Stromal cell of bone marrow (primary cell): ENCODE measurements at regions not wholly inside any gene's neighbourhood (a gene's known extent, or its start where the extent isn't known, plus 50 kb on each side); places are given as distances from the start of the nearest gene placed in this dataset.

Experiments used
- DNase-seq: peaks from one replicate; pipeline ENCODE4 v3.0.0-alpha.2; 2012; ENCODE audit warnings: low read depth

GRCh38 chr3:111244760-111245159 lies 173.1 kb downstream of the NECTIN3 start:
- DNase-seq, result peak; percentile 21

- peak; percentile 79 for DNase-seq
Measured at GRCh38 chr3:111246967-111247760, 175.5 kb downstream of the NECTIN3 start.

- DNase-seq, result no peak
Measured at GRCh38 chr3:111248406-111248805, 176.8 kb downstream of the NECTIN3 start.

- no peak for DNase-seq
Measured at GRCh38 chr3:111249421-111249820, 177.8 kb downstream of the NECTIN3 start.

- DNase-seq, result peak; percentile 65
Measured at GRCh38 chr3:111252779-111253178, 181.2 kb downstream of the NECTIN3 start.

GRCh38 chr3:111253733-111254132 lies 182.1 kb downstream of the NECTIN3 start:
- no peak for DNase-seq

- DNase-seq, result no peak
Measured at GRCh38 chr3:111260878-111261277, 189.3 kb downstream of the NECTIN3 start.

- DNase-seq, result no peak
Measured at GRCh38 chr3:111269777-111270176, 198.2 kb downstream of the NECTIN3 start.

GRCh38 chr3:111277226-111277625 lies 205.6 kb downstream of the NECTIN3 start:
- peak; percentile 33 for DNase-seq

- DNase-seq, result no peak
Measured at GRCh38 chr3:111278959-111279358, 207.3 kb downstream of the NECTIN3 start.

- no peak for DNase-seq
Measured at GRCh38 chr3:111282024-111282423, 210.4 kb downstream of the NECTIN3 start.

GRCh38 chr3:111283165-111283564 lies 211.5 kb downstream of the NECTIN3 start:
- DNase-seq, result no peak

- DNase-seq, result no peak
Measured at GRCh38 chr3:111284503-111285183, 213.0 kb downstream of the NECTIN3 start.

GRCh38 chr3:111285184-111285538 lies 213.5 kb downstream of the NECTIN3 start:
- no peak for DNase-seq

- DNase-seq, result no peak
Measured at GRCh38 chr3:111285694-111286093, 214.1 kb downstream of the NECTIN3 start.

GRCh38 chr3:111286746-111287145 lies 215.1 kb downstream of the NECTIN3 start:
- no peak for DNase-seq

- DNase-seq, result no peak
Measured at GRCh38 chr3:111292117-111292516, 220.5 kb downstream of the NECTIN3 start.

GRCh38 chr3:111299192-111299615 lies 227.6 kb downstream of the NECTIN3 start:
- peak; percentile 24 for DNase-seq

- no peak for DNase-seq
Measured at GRCh38 chr3:111301238-111301798, 229.7 kb downstream of the NECTIN3 start.

GRCh38 chr3:111302063-111302462 lies 230.4 kb downstream of the NECTIN3 start:
- no peak for DNase-seq

- DNase-seq, result no peak
Measured at GRCh38 chr3:111303760-111304159, 232.1 kb downstream of the NECTIN3 start.

GRCh38 chr3:111307676-111308075 lies 234.3 kb upstream of the CD96 start:
- DNase-seq, result no peak

- no peak for DNase-seq
Measured at GRCh38 chr3:111311126-111311525, 230.9 kb upstream of the CD96 start.
